Ramos (cell line): ENCODE measurements at regions not wholly inside any gene's neighbourhood (a gene's known extent, or its start where the extent isn't known, plus 50 kb on each side); places are given as distances from the start of the nearest gene placed in this dataset.
"Not testable (repeated sequence)": the region's sequence is repeated elsewhere in the genome, so short reads cannot be mapped to it uniquely, and the experiment has no call there.

Experiments
- in situ Hi-C: fragments of 300-500 bp; cut with MboI; formaldehyde crosslinking; loops from one replicate; pipeline ENCODE4 v1.14.3; 2022; ENCODE audit warnings: low sequenced_read_pairs; ENCODE audit not compliant: unreplicated experiment

DNA sequence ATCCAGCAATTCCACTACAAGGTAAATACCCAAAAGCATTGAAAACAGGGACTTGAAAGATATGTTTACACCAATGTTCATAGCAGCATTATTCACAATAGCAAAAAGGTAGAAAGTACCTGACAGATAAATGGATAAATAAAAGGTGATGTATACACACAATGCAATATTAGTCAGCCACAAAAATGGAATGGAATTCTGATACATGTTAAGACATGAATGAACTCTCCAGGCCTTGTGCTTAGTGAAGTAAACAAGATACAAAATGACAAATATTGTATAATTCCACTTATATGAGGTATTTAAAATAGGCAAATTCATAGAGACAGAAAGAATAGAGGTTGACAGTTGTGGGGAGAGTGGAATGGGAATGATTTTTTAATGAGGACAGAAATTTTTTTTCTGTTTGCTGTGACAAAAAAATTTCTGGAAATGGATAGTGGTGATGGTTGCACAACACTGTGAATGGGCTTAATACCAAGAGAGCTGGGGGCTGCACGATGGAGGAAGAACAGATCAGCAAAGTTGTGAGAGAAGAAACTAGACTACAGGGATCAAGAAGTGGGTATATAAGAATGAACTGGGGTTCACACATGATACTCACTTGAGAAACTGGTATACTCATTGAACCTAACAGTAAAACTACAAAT, 137.2 kb downstream of the MZT1 start:
- in situ Hi-C loops: no loop called here

GRCh38 chr13:72586518-72586917, 140.9 kb downstream of the MZT1 start:
- in situ Hi-C loops: no loop called here

DNA sequence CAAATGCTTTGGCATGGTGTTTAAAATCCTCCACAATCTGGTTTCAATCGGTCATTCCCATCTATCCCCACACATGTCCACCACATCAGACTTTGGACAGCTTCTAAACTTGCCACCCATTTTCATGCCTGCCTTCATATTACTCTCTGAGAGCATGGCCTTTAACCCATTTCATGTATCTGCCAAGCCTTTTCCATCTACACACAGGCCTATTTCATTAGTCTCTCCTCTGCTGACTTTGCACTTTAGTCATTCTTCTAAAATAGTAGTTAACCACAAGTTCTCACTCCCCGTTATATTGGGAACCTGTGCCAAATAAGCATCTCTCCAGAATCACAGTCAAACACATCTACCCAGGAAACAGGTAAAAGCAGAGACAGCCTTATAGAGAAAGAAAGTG, 142.2 kb downstream of the MZT1 start:
- in situ Hi-C loops: no loop called here

DNA sequence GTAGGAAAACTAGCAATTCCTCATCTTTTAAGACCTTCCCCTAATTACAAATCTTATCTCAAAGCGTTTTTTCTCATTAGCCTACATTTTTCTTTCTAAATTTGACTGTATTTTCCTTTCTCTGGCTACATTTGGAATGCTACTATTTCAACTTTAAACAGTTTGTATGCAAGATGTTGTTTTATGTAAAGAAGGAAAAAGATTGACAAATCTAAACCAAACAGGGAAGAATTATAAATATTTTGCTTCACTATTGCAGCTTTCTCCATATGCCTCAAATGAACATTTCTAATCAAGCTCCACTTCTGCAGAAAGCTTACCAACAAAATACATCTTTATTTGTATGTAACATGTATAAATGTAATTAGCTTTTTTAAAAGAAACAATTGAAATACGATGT, 156.2 kb downstream of the MZT1 start:
- in situ Hi-C loops: no loop called here

DNA sequence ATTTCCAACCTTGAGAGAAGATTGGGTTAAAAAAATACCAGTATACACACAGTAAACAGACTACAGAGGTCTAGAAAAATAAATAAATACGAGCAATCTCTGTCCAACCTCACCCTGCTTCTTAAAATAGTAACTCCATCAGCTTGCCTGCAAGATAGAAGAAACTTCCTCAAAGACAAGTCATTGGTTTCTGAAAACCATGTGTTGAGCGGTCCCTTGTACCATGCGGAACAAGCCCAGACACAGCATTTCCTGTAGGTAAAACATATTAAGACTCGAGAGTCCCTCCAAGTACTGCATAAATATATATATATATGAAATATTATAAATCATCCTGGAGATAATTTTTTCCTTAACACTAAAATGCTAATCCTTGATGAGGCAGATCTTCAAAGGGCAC, 157.4 kb downstream of the MZT1 start:
- in situ Hi-C loops: no loop called here

DNA sequence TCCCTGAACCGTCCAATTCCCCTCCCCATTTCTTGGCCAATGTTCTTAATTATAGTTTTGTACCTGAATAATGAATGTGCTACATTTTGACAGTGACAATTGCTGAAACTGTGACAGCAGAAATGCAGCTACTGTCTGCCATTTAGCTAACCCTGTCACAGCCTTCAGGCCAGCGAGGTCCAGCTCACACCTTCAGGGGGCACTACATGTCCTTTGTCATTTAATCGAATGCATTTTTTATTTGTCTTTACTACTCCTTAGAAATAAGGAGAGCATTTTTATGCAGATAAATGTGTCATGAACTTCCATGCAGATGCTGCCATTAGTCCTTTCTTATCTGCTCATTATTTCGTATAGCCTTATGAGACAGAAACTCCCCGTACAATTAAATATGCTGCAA, 159.9 kb downstream of the MZT1 start:
- in situ Hi-C loops: no loop called here

DNA sequence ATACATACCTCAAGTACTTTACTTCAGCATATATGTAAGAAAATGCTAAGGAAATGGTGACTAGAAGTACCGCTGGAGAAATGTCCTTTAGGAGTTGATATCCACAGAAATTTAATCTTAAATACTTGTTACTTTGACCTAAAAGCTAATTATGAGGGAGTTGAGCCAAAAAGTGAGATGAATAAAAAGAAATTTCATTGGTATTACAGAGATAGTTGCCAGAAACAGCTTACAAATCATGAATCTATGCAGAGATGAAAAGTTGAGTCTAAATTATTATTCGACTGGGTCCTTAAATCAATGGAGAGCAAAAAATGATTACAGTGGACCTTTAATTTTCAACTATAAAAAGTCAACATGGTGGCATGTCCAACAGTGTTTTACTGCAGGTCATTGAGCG, 160.9 kb downstream of the MZT1 start:
- in situ Hi-C loops: no loop called here

GRCh38 chr13:72565893-72566292, 161.5 kb downstream of the MZT1 start:
- in situ Hi-C loops: no loop called here

DNA sequence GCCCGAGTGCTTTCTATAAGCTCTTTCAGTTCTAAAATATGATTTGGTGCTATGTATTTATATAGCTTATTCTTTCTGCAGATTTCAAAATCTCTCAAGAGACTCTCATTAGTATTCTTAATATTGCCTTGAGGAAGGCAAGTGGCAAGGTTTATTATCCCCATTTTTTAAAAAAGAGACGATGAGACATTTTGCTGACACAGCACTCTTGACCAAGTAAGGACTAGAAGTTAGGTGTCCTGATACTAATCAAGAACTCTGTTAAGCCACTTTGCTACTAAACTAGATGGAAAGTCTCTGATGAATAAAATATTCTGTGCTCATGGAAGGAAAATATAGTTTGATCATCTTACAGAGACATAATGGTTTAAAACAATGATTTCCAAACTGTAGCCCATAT, 164.7 kb downstream of the MZT1 start:
- in situ Hi-C loops: no loop called here

DNA sequence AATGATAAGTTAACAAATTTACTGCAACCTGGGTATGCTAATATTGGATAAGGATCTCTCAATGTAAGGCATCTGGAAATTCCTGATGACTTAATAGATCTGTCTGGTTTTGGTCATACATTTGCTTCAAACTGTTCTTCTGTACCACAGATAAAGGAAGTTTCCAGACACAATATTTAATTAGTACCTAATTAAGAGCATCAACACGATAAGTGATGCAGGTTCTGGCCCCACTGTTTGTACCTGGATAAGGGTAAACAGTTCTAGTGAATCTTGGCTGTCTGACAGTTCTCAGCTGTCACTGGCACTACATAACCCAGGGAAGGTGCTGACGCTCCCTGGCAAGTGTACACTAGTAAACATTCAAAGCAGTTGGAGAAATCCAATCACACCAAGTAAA, 165.6 kb downstream of the MZT1 start:
- in situ Hi-C loops: no loop called here

- in situ Hi-C loops: no loop called here
Measured at GRCh38 chr13:72559716-72560115, 167.7 kb downstream of the MZT1 start.

- in situ Hi-C loops: no loop called here
Measured at GRCh38 chr13:72556945-72557344, 170.5 kb downstream of the MZT1 start.

GRCh38 chr13:72555601-72556000, 171.8 kb downstream of the MZT1 start:
- in situ Hi-C loops: no loop called here

DNA sequence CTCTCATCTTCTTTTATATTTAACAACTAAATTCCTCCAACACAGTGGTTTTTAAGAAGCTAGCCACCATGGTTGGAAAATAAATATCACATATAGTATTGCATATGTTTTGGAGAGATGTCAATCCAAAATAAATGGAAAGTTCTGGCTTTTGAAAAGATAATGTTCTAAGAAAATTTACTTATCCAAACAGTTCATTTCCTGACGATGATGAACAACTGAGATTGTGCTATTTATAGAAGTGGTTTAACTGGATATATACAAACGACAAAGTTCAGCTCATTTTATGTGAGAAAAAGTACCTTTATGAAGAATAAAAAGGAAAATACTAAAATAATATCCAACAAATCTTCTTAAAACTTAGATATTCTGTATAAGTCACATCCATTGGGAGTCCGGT, 174.7 kb downstream of the MZT1 start:
- in situ Hi-C loops: no loop called here

- in situ Hi-C loops: not testable (repeated sequence)
Measured at GRCh38 chr13:72545895-72546294, 181.5 kb downstream of the MZT1 start.

- in situ Hi-C loops: no loop called here
Measured at GRCh38 chr13:72545030-72545719, 182.3 kb downstream of the MZT1 start.

- in situ Hi-C loops: no loop called here
Measured at GRCh38 chr13:72544042-72544441, 183.4 kb downstream of the MZT1 start.

DNA sequence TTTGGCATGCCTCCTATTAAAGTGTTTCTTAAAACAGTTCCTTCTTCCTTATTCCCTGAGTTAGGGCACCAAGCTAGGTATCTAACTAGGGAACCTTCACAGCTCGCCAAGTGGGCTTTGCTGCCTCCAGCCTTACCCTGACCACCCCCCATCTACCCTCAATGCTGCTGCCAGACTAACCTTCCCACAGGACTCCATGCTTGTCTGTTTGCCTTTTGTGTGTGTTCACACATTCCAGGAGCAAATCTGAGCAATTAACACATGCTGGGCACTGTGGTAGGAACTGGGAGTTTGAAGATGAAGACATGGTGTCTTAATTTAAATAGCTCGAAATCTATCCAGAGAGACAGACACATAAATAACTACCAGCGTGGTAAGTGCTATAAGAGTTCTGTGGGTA, 185.2 kb downstream of the MZT1 start:
- in situ Hi-C loops: no loop called here

DNA sequence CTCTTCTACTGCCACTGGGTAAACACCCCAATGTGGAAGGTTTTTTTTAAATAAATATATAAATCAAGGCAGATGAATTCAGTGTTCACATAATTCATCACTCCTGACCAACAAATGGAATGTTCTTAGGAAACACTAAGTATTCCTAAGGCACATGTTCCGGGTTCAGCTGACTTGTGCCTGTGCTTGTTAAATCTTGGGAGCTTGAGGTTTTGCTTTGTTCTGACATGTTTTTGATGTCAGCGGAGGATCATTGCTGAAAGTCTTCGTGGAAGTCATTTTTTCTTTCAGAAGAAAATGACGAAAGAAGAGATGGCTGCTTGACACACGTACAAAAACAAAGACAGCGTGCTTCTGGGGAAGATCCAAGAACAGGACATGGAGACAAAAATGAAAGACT, 185.8 kb downstream of the MZT1 start:
- in situ Hi-C loops: no loop called here

DNA sequence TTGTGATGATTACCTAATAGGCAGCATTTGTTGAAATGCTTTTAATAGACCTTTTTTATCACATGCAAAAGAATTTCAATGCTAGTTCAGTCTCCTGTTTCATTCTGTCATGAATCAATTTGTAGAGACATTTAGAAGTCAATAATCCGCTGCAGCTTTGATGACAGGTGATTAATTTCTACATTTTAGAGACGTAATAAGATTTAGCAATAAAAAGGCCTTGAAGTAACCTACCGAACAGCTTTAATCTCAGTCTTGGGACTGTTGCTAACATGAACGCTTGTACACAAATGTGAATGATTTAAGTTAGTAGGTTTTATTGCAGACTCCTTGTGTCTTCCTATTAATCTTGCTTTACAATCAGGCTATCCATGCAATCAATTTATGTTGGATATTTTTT, 186.5 kb downstream of the MZT1 start:
- in situ Hi-C loops: no loop called here

GRCh38 chr13:72539925-72540324, 187.5 kb downstream of the MZT1 start:
- in situ Hi-C loops: no loop called here

DNA sequence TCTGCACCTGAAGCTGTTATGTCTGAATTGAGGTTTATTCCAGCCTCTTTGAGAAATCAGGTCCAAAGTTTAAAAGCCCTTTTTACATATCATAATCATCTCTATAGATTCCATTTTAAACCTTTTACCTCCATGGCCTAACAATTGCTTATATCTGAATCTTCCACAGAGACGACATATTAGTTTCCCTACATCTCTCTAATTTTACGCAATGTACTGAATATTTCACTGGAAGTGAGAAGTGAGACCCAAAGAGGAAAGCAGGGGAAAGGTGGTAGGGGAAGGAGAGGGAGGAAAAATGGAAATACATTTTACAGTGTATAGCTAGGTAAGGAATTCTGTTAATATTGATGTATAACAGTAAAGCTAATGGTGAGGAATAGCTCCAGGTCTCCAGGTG, 189.6 kb downstream of the MZT1 start:
- in situ Hi-C loops: no loop called here
